Gastroesophageal sphincter (tissue), 4 donors: ENCODE measurements at regions not wholly inside any gene's neighbourhood (a gene's known extent, or its start where the extent isn't known, plus 50 kb on each side); places are given as distances from the start of the nearest gene placed in this dataset.
"Not testable (repeated sequence)": the region's sequence is repeated elsewhere in the genome, so short reads cannot be mapped to it uniquely, and the experiment has no call there.

ENCODE experiments used
- ATAC-seq: fragments of 150-250 bp; one replicate; pipeline ENCODE4 v1.9.1; 2016; ENCODE audit warnings: mild to moderate bottlenecking, moderate library complexity
- H3K27ac ChIP-seq, 4 donors: fragments of 200-600 bp; sonication (generic) in 3 of 4; 1 replicate in 3 of 4; 2 replicates in 1 of 4; pipeline ENCODE4 v1.5.1; 2016 to 2019
- H3K27me3 ChIP-seq: fragments of 200-600 bp; sonication (generic); one replicate; pipeline ENCODE4 v1.5.1; 2019
- H3K36me3 ChIP-seq, 2 donors: fragments of 200-600 bp; sonication (generic); one replicate each; pipeline ENCODE4 v1.5.1; 2019; ENCODE audit warnings: control low read depth in 1 of 2
- H3K4me1 ChIP-seq, 3 donors: fragments of 200-600 bp; sonication (generic); 1 replicate in 2 of 3; 2 replicates in 1 of 3; pipeline ENCODE4 v1.5.1; 2016 to 2019; ENCODE audit warnings: control low read depth in 2 of 3
- H3K4me3 ChIP-seq, 2 donors: fragments of 200-600 bp; sonication (generic); one replicate each; pipeline ENCODE4 v1.5.1; 2019; ENCODE audit warnings: mild to moderate bottlenecking in 1 of 2, moderate library complexity in 1 of 2
- H3K9me3 ChIP-seq, 3 donors: fragments of 200-600 bp; sonication (generic); one replicate each; pipeline ENCODE4 v1.5.1; 2017 to 2019; ENCODE audit warnings: control low read depth in 2 of 3
- EP300 ChIP-seq: sonication (generic); formaldehyde crosslinking; IDR thresholded peaks from one replicate; pipeline ENCODE4 v1.6.1; 2017; ENCODE audit warnings: antibody characterized with exemption, mild to moderate bottlenecking
- POLR2A ChIP-seq, 2 donors: fragments of 450-650 bp; IDR thresholded peaks; one replicate each; pipeline ENCODE4 v1.6.1; 2017; ENCODE audit warnings: antibody characterized with exemption in 2 of 2, mild to moderate bottlenecking in 2 of 2, moderate library complexity in 1 of 2
- POLR2AphosphoS5 ChIP-seq: sonication (generic); formaldehyde crosslinking; IDR thresholded peaks from one replicate; pipeline ENCODE4 v1.6.1; 2017; ENCODE audit warnings: antibody characterized with exemption
- WGBS, 2 donors: methylation state at CpG; one replicate each; pipeline ENCODE4 v1.1.5; 2018; ENCODE audit warnings: low coverage in 1 of 2; 5-methylcytosine and 5-hydroxymethylcytosine counted together
- TF ChIP-seq, protein P1 (sequence below), 4 experiments: fragments of 200-600 bp in 2 of 4; fragments of 450-650 bp in 2 of 4; sonication (generic) in 1 of 4; IDR thresholded peaks; one replicate each; pipeline ENCODE4 v1.5.1; 2017 to 2019; ENCODE audit warnings: antibody characterized with exemption in 4 of 4, mild to moderate bottlenecking in 2 of 4, moderate library complexity in 2 of 4

- 72 to 74% methylated on average over 2 of the region's 2 CpGs for WGBS, 2 donors
- Histone ChIP-seq H3K27me3 (no peaks in the 10 kb centered on the region), H3K4me1 (no peaks in the 10 kb centered on the region), H3K27ac (no peak overlapping the region), H3K36me3 (no peaks in the 10 kb centered on the region), H3K4me3 (no peak overlapping the region), H3K9me3 (peaks cover 0 to 5% (median 0%) of the 10 kb centered on the region in 3 donors)
- ATAC-seq, result no peak
- TF ChIP-seq EP300, result no peak
- TF ChIP-seq POLR2AphosphoS5, result no peak
- TF ChIP-seq, protein P1, sequence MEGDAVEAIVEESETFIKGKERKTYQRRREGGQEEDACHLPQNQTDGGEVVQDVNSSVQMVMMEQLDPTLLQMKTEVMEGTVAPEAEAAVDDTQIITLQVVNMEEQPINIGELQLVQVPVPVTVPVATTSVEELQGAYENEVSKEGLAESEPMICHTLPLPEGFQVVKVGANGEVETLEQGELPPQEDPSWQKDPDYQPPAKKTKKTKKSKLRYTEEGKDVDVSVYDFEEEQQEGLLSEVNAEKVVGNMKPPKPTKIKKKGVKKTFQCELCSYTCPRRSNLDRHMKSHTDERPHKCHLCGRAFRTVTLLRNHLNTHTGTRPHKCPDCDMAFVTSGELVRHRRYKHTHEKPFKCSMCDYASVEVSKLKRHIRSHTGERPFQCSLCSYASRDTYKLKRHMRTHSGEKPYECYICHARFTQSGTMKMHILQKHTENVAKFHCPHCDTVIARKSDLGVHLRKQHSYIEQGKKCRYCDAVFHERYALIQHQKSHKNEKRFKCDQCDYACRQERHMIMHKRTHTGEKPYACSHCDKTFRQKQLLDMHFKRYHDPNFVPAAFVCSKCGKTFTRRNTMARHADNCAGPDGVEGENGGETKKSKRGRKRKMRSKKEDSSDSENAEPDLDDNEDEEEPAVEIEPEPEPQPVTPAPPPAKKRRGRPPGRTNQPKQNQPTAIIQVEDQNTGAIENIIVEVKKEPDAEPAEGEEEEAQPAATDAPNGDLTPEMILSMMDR (IDR thresholded peaks at IDR 0.05), result no peak
Observed at GRCh38 chr18:51569561-51569960, 372.1 kb upstream of the MEX3C start.

- 85 to 87% methylated on average over 4 of the region's 4 CpGs for WGBS, 2 donors
- H3K9me3 ChIP-seq, result peaks cover 0 to 10% (median 0%) of the 10 kb centered on the region in 3 donors
- H3K27me3 ChIP-seq, ATAC-seq, H3K36me3 ChIP-seq, H3K27ac ChIP-seq, H3K4me1 ChIP-seq, H3K4me3 ChIP-seq: not testable (repeated sequence)
Observed at GRCh38 chr18:51570071-51570470, 372.6 kb upstream of the MEX3C start.

DNA sequence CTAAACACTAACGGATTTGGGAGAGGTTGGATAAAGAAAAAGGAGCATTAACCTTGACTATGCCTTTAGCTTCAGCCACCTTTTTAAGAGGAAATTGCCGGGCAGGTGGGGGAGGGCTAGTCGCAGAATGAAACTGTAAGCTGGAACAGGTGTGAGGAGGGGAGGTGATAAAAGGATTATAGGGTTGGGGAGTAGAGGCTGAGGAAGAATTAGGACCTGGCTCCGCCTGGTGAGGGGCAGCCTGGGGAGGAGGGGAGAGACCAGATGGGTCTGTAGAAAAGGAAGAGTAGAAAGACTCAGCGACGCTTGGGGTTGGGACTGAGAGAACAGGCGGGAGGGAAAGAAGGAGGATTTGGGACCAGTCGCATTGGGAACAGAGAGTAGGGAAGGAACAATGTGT is 376.4 kb upstream of the MEX3C start:
- not testable (repeated sequence) for H3K27me3 ChIP-seq, H3K36me3 ChIP-seq, H3K4me1 ChIP-seq, H3K4me3 ChIP-seq, H3K27ac ChIP-seq, ATAC-seq
- H3K9me3 ChIP-seq, result peaks cover 0 to 28% (median 0%) of the 10 kb centered on the region in 3 donors
- WGBS, 2 donors, result 73 to 77% methylated on average over 6 to 7 of the region's 8 CpGs

- no peaks in the 10 kb centered on the region for H3K27me3 ChIP-seq
- H3K4me3 ChIP-seq, result no peak overlapping the region
- no peak for ATAC-seq
- H3K36me3 ChIP-seq, result no peaks in the 10 kb centered on the region
- no peaks in the 10 kb centered on the region for H3K4me1 ChIP-seq
- WGBS, 2 donors, result 90 to 92% methylated on average over 1 to 2 of the region's 2 CpGs
- H3K27ac ChIP-seq, result no peak overlapping the region
- peaks cover 0 to 28% (median 0%) of the 10 kb centered on the region in 3 donors for H3K9me3 ChIP-seq
- no peak for TF ChIP-seq POLR2AphosphoS5
- no peak for TF ChIP-seq EP300
- TF ChIP-seq, protein P1 (IDR thresholded peaks at IDR 0.05), result no peak
- TF ChIP-seq POLR2A (IDR thresholded peaks at IDR 0.05), result no peak
Observed at GRCh38 chr18:51575171-51575570, 377.7 kb upstream of the MEX3C start.

GRCh38 chr18:51578406-51578980 is 381.0 kb upstream of the MEX3C start:
- WGBS, 2 donors, result 68 to 80% methylated on average over 3 to 7 of the region's 7 CpGs

DNA sequence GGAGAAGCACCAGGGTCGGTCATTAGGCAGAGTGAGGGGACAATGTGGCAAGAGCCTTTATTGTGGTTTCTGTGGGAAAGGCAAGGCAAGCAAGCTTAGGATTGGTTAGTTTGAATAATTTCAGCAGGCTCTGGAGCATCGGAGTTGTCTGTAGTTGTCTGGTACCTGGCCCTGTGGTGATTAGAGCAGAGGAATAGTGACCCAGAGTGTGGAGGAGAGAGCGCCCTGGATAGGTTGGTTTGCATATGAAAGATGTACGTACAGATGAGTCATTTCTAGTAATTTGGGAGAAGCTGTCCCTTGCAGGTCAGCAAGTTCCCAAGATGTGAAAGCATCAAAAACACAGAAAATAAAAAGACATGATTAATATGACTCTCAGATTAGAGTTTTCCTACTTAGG is 383.1 kb upstream of the MEX3C start:
- 86 to 100% methylated on average over 3 of the region's 4 CpGs for WGBS, 2 donors
- ATAC-seq, result no peak
- TF ChIP-seq, protein P1 (IDR thresholded peaks at IDR 0.05), result no peak
- TF ChIP-seq POLR2AphosphoS5, result no peak
- TF ChIP-seq POLR2A (IDR thresholded peaks at IDR 0.05), result no peak
- no peak for TF ChIP-seq EP300

More at GRCh38 chr18:51578406-51578980, 381.0 kb upstream of the MEX3C start:
- Histone ChIP-seq H3K36me3 (no peaks in the 10 kb centered on the region), H3K27ac (no peak overlapping the region), H3K4me3 (no peak overlapping the region), H3K4me1 (no peaks in the 10 kb centered on the region), H3K27me3 (no peaks in the 10 kb centered on the region), H3K9me3 (peaks cover 0 to 28% (median 0%) of the 10 kb centered on the region in 3 donors)
- ATAC-seq, result no peak
- TF ChIP-seq, protein P1 (IDR thresholded peaks at IDR 0.05), result no peak
- TF ChIP-seq POLR2A (IDR thresholded peaks at IDR 0.05), result no peak
- no peak for TF ChIP-seq EP300
- TF ChIP-seq POLR2AphosphoS5, result no peak

More for the DNA sequence above, 383.1 kb upstream of the MEX3C start:
- no peak overlapping the region for H3K27ac ChIP-seq
- no peaks in the 10 kb centered on the region for H3K27me3 ChIP-seq
- H3K4me3 ChIP-seq, result no peak overlapping the region
- H3K36me3 ChIP-seq, result no peaks in the 10 kb centered on the region
- H3K4me1 ChIP-seq, result no peaks in the 10 kb centered on the region
- H3K9me3 ChIP-seq, result peaks cover 0 to 16% (median 0%) of the 10 kb centered on the region in 3 donors
